Lower leg skin (tissue), 4 donors: ENCODE measurements at regions not wholly inside any gene's neighbourhood (a gene's known extent, or its start where the extent isn't known, plus 50 kb on each side); places are given as distances from the start of the nearest gene placed in this dataset.

ENCODE experiments used
- DNase-seq, 2 donors: peaks; one replicate each; pipeline ENCODE4 v3.0.0-alpha.2; 2019; ENCODE audit warnings: low spot score in 2 of 2
- H3K4me3 ChIP-seq: fragments of 200-600 bp; sonication (generic); 2 replicates; pipeline ENCODE4 v1.5.1; 2017; ENCODE audit warnings: mild to moderate bottlenecking, low read depth; ENCODE audit not compliant: poor library complexity, severe bottlenecking
- CTCF ChIP-seq, 3 donors: fragments of 450-650 bp; IDR thresholded peaks; one replicate each; pipeline ENCODE4 v1.5.1; 2016; ENCODE audit warnings: antibody characterized with exemption in 3 of 3, mild to moderate bottlenecking in 3 of 3, moderate library complexity in 2 of 3
- POLR2A ChIP-seq, 2 donors: fragments of 450-650 bp; IDR thresholded peaks; one replicate each; pipeline ENCODE4 v1.6.1; 2016 to 2017; ENCODE audit warnings: antibody characterized with exemption in 2 of 2, mild to moderate bottlenecking in 1 of 2, moderate library complexity in 1 of 2
- WGBS, 2 donors: methylation state at CpG; one replicate each; pipeline ENCODE4 v1.1.5; 2018; 5-methylcytosine and 5-hydroxymethylcytosine counted together
- intact Hi-C: fragments of 100-400 bp; cut with DNase I; formaldehyde crosslinking; loops from one replicate; pipeline ENCODE4 v1.15.0; 2023; ENCODE audit warnings: low total_unique reads

GRCh38 chr18:25915907-25916306 is 174.5 kb downstream of the SS18 start:
- 84 to 85% methylated on average over 4 of the region's 4 CpGs for WGBS, 2 donors

GRCh38 chr18:25898965-25899364 is 191.4 kb downstream of the SS18 start:
- 45% methylated on average over 2 of the region's 2 CpGs for WGBS, 2 donors
- intact Hi-C loops = no loop called here
- TF ChIP-seq CTCF (IDR thresholded peaks at IDR 0.05) (no peak), POLR2A (IDR thresholded peaks at IDR 0.05) (no peak)
- H3K4me3 ChIP-seq = no peak overlapping the region
- DNase-seq = no peak

More at GRCh38 chr18:25915907-25916306, 174.5 kb downstream of the SS18 start:
- intact Hi-C loops = no loop called here
- H3K4me3 ChIP-seq = no peak overlapping the region
- TF ChIP-seq CTCF (IDR thresholded peaks at IDR 0.05) = no peak
- TF ChIP-seq POLR2A (IDR thresholded peaks at IDR 0.05) = no peak
- DNase-seq = no peak

GRCh38 chr18:25896956-25897355 is 193.5 kb downstream of the SS18 start:
- no peak for TF ChIP-seq POLR2A (IDR thresholded peaks at IDR 0.05)
- TF ChIP-seq CTCF (IDR thresholded peaks at IDR 0.05) = no peak
- no peak for DNase-seq
- H3K4me3 ChIP-seq = no peak overlapping the region
- WGBS, 2 donors = 70 to 85% methylated on average over 4 of the region's 4 CpGs
- intact Hi-C loops = no loop called here

GRCh38 chr18:25896178-25896780 is 194.1 kb downstream of the SS18 start:
- intact Hi-C loops = no loop called here
- no peak for DNase-seq
- TF ChIP-seq CTCF (IDR thresholded peaks at IDR 0.05) (peak in 1 of 3 donors; percentile 24), POLR2A (IDR thresholded peaks at IDR 0.05) (no peak)
- no peak overlapping the region for H3K4me3 ChIP-seq
- WGBS, 2 donors = 9 to 16% methylated on average over 10 of the region's 10 CpGs

- H3K4me3 ChIP-seq = no peak overlapping the region
- TF ChIP-seq CTCF (IDR thresholded peaks at IDR 0.05) = no peak
- WGBS, 2 donors = 61 to 68% methylated on average over 3 of the region's 3 CpGs
- no peak for DNase-seq
- intact Hi-C loops = no loop called here
These were observed 194.9 kb downstream of the SS18 start for GRCh38 chr18:25895518-25895917.

- intact Hi-C loops = no loop called here
These were observed 204.1 kb downstream of the SS18 start for GRCh38 chr18:25886283-25886682.

More at GRCh38 chr18:25886283-25886682, 204.1 kb downstream of the SS18 start:
- DNase-seq = no peak
- TF ChIP-seq POLR2A (IDR thresholded peaks at IDR 0.05) = no peak
- no peak for TF ChIP-seq CTCF (IDR thresholded peaks at IDR 0.05)
- H3K4me3 ChIP-seq = no peak overlapping the region
